ENCODE measurements at regions not wholly inside any gene's neighbourhood (a gene's known extent, or its start where the extent isn't known, plus 50 kb on each side); places are given as distances from the start of the nearest gene placed in this dataset.

DNA sequence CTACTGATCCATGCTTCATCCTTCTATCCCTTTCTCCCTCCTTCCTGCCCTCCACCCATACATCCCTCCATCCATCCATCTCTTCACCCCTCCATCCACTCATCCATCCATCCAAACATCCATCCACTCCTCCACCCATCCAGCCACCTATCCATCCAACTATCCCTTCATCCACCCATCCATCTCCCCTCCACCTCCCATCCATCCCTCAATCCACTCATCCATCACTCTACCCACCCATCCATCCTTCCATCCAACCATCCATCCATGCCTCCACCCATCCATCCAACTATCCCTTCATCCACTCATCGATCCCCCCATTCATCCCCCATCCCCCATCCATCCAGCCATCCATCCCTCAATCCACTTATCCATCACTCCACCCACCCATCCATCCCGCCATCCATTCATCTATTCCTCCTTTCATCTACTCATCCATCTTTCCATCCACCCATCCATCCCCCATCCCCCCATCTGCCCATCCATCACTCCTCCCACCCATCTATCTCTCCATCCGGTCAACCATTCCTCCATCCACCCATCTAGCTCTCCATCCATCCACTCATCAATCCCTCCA is 132.4 kb upstream of the IQSEC1 start:
- H3K4me1 Mint-ChIP-seq (ENCODE audit: low read depth in 2 of 2): peaks cover 0 to 3% of the 10 kb centered on the region in 2 donors
- DNase-seq (ENCODE audit: low spot score) (no peak), ATAC-seq (no peak)
- no peaks in the 10 kb centered on the region for H3K9me3 Mint-ChIP-seq
- H3K4me3 Mint-ChIP-seq: no peak overlapping the region
- H3K36me3 Mint-ChIP-seq: no peaks in the 10 kb centered on the region
- no peak overlapping the region for H3K27ac Mint-ChIP-seq
- peaks cover 43 to 53% of the 10 kb centered on the region in 2 donors for H3K27me3 Mint-ChIP-seq

DNA sequence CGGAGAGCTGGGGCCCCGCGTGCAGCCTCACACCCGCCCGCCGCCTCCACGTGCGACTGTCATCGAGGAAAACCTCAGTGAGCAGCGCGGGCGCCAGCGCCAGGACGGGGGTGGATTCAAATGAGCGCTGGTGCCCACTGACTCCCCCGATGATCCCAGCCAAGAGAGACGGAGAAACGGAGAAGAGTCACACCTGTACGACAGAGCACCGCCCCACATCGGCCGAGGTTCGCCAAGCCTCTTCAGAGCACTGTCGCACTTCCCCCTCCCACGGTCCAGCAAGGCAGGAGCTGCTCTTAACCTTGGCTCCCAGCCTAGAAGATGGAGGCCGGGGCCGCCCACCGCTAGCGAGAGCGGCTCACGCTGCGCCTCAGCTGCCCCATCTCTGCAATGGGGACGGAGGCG is 130.9 kb upstream of the IQSEC1 start:
- ATAC-seq (no peak), DNase-seq (ENCODE audit: low spot score) (no peak)
- Mint-ChIP-seq H3K36me3 (no peaks in the 10 kb centered on the region), H3K27me3 (peaks cover 49 to 65% of the 10 kb centered on the region in 2 donors), H3K4me1 (ENCODE audit: low read depth in 2 of 2) (peaks cover 3 to 4% of the 10 kb centered on the region in 2 donors), H3K4me3 (peak overlapping the region; percentile 36), H3K27ac (no peak overlapping the region), H3K9me3 (no peaks in the 10 kb centered on the region)

DNA sequence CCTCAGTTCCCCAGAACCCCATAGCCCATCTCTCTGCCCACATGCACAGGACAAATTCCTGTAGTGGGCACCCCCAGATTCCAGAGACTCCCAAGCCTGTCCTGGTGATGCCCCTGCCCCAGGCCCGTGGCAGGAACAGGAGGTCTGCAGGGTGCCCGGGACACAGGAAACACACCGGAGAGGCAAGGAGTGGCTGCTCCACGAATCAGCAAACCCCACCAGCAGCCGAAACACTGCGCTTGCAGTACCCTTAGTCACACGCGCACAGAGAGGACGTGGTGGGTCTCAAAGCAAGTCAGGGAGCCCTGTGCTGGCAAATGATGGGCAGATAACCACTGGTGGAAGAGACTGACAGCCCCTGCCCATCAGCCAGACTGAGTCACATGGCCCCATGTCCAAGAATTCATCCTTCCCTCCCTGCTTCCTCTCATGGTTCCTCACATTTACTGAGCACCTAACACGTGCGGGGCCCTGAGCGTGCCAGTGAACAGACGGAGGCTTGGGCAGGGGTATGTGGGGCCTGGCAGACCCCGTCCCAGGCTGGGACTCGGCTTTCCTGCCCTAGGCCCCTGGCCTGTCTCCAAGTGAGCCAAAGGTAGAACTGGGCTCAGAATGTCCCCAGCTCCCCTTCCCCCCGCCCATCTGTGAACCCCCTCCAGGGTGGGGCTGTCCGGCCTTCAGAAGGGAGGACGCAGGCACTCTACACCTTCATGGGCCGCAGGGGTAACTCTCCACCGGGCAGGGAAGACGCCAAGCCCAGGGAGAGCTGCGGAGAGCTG is 130.4 kb upstream of the IQSEC1 start:
- no peaks in the 10 kb centered on the region for H3K9me3 Mint-ChIP-seq
- H3K4me3 Mint-ChIP-seq: no peak overlapping the region
- DNase-seq (ENCODE audit: low spot score) (no peak), ATAC-seq (no peak)
- H3K27ac Mint-ChIP-seq: no peak overlapping the region
- H3K27me3 Mint-ChIP-seq: peaks cover 49 to 65% of the 10 kb centered on the region in 2 donors
- H3K36me3 Mint-ChIP-seq: no peaks in the 10 kb centered on the region
- peaks cover 3 to 4% of the 10 kb centered on the region in 2 donors for H3K4me1 Mint-ChIP-seq (ENCODE audit: low read depth in 2 of 2)

DNA sequence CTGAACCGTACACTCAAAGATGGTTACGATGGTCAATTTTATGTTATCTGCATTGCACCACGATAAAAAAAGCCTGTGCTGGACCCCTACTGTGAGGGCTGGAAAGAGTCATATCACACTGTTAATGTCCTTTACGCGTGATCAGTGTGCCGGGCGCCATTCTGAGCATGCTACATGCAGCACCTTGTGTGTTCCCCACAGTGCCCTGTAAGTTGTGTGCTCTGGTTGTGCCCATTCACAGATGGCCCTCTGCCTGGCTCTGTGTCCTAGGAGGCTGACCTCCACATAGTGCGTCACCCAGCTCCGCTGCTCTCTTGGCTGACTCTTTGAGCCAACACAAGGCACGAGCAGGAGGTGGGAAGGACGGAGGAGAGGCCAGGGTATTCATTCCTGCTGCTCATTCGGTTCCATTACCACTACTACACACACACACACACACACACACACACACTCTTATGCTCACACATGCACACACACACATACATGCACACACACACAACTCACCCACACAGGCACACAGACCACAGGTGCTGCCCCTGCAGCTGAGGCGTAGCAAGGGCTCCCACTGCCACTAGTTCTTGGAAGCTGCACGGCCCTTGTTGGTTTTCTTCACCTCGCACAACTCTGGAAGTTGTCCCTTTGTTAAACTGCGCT is 129.6 kb upstream of the IQSEC1 start:
- H3K9me3 Mint-ChIP-seq: no peaks in the 10 kb centered on the region
- peaks cover 46 to 62% of the 10 kb centered on the region in 2 donors for H3K27me3 Mint-ChIP-seq
- H3K36me3 Mint-ChIP-seq: no peaks in the 10 kb centered on the region
- DNase-seq (ENCODE audit: low spot score): no peak
- H3K4me3 Mint-ChIP-seq: no peak overlapping the region
- no peak overlapping the region for H3K27ac Mint-ChIP-seq
- ATAC-seq: no peak
- peaks cover 3 to 4% of the 10 kb centered on the region in 2 donors for H3K4me1 Mint-ChIP-seq (ENCODE audit: low read depth in 2 of 2)

DNA sequence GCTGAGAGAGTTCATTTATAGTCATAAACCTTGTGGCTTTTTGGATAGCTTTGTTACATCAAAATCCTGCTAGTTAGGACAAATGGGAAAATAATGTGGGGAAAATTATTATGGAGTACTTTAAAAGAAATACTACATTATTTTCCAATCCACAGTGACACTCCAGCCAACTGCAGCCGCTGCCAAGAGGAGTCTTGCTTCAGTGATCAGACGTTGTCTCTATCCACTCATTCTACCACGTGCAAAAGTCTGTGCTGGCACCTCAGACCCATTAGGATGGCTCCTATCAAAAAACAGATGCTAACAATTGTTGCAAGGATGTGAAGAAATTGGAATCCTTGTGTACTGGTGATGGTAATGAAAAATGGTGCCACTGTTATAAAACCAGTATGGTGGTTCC is 128.6 kb upstream of the IQSEC1 start:
- DNase-seq (ENCODE audit: low spot score): no peak
- Mint-ChIP-seq H3K27me3 (peaks cover 39 to 54% of the 10 kb centered on the region in 2 donors), H3K36me3 (no peaks in the 10 kb centered on the region), H3K27ac (no peak overlapping the region), H3K9me3 (no peaks in the 10 kb centered on the region), H3K4me3 (no peak overlapping the region), H3K4me1 (ENCODE audit: low read depth in 2 of 2) (peaks cover 3 to 4% of the 10 kb centered on the region in 2 donors)
- ATAC-seq: no peak

DNA sequence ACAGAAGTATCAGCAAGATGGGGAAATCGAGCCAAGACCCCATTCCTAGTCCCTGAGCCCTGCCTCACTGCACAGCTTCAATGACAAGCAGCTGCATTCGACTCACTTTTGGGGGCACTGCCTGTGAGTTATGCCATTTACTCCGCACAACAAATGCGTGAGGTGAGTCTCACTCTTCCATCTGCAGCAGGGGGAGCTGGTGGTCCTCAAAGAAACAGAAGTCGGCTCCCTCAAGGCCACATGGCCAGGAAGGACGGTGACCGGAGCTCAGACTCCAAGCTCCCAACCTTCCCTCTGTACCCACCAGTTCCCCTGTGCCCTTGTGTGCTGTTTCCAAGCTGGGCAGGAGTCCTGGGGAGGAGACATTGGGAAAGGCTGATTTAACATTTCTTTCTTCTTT is 127.7 kb upstream of the IQSEC1 start:
- no peak overlapping the region for H3K4me3 Mint-ChIP-seq
- DNase-seq (ENCODE audit: low spot score) (no peak), ATAC-seq (no peak)
- no peak overlapping the region for H3K27ac Mint-ChIP-seq
- H3K36me3 Mint-ChIP-seq: no peaks in the 10 kb centered on the region
- peaks cover 32 to 48% of the 10 kb centered on the region in 2 donors for H3K27me3 Mint-ChIP-seq
- no peaks in the 10 kb centered on the region for H3K9me3 Mint-ChIP-seq
- peaks cover 3 to 4% of the 10 kb centered on the region in 2 donors for H3K4me1 Mint-ChIP-seq (ENCODE audit: low read depth in 2 of 2)

DNA sequence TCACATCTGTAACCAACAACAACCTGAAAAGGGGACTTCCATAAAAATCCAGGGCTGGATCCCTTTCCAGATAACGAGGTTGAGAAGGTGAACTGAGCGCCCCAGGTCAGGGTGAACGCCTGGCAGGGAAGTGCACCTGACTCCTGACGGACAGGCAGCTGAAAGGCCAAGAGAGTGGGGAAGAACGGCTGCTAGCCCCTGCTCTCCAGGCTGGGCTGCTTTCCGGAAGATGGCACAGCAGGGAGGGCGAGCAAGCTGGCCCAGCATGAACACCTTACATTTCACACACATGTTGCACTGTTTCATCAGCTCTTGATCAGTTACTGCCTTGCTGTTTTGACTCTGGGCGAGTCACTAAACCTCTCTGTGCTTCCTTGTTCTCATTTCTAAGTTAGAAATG is 127.2 kb upstream of the IQSEC1 start:
- DNase-seq (ENCODE audit: low spot score) (no peak), ATAC-seq (no peak)
- H3K4me3 Mint-ChIP-seq: no peak overlapping the region
- H3K36me3 Mint-ChIP-seq: no peaks in the 10 kb centered on the region
- peaks cover 27 to 44% of the 10 kb centered on the region in 2 donors for H3K27me3 Mint-ChIP-seq
- no peaks in the 10 kb centered on the region for H3K9me3 Mint-ChIP-seq
- no peak overlapping the region for H3K27ac Mint-ChIP-seq
- H3K4me1 Mint-ChIP-seq (ENCODE audit: low read depth in 2 of 2): peaks cover 3 to 4% of the 10 kb centered on the region in 2 donors

DNA sequence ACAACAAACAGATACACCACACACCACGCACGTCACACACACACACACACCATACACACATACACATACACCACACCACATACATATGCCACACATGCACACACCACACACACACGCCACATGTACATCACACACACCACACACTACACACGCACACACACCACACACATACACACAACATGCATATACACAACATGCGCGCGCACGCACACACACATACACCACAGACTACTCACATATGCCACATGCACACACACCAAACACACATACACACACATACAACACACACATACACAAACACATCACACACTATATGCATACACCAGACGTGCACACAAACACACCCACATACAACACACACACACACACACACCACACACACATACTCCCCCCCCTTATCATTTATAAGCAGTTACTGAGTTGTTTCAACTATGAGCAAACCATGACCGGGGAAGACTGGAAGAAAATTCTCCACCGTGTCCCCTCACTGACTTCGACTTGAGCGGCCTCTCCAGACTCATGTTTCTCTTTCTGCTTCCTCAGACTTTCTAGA is 126.7 kb upstream of the IQSEC1 start:
- DNase-seq (ENCODE audit: low spot score) (no peak), ATAC-seq (no peak)
- H3K36me3 Mint-ChIP-seq: no peaks in the 10 kb centered on the region
- peaks cover 24 to 43% of the 10 kb centered on the region in 2 donors for H3K27me3 Mint-ChIP-seq
- H3K4me1 Mint-ChIP-seq (ENCODE audit: low read depth in 2 of 2): peaks cover 3 to 4% of the 10 kb centered on the region in 2 donors
- no peak overlapping the region for H3K4me3 Mint-ChIP-seq
- H3K9me3 Mint-ChIP-seq: no peaks in the 10 kb centered on the region
- no peak overlapping the region for H3K27ac Mint-ChIP-seq

DNA sequence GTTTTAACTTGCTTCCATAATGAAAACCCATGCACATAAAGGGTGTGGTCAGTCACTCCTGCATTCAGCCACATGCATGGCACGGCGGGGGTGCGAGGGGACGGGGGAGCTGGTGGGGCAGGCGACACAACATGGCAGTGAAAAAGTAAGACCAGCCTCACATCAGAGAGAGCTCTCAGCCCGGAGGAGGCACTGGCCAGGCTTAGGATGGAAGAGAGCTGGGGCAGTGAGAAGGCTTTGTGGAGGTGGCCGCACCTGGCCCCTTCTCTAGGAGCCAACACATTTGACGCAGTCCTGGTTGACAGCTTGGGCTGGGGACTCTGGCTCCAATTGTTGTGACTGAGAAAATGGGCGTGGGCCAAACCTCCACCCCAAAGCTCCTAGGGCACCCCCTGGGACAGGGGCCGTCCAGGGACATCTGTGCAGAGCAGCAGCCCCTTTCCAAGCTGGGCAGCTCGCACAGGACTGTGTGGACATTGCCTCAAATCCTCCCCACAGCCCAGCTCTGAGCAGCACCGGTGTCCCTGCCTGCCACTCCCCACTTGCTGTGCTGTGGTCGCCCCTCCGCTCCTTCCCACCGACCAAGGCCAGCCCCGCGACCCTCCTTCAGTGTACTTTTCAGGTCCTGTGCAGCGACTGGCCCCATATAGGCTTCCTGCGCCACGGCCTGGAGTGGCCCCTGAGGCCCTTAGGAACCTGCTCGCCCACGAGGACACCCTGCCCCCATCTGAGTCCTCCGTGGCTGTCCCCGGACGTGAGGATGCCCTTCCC is 126.0 kb upstream of the IQSEC1 start:
- ATAC-seq: no peak
- H3K27ac Mint-ChIP-seq: no peak overlapping the region
- H3K9me3 Mint-ChIP-seq: no peaks in the 10 kb centered on the region
- H3K4me3 Mint-ChIP-seq: no peak overlapping the region
- no peaks in the 10 kb centered on the region for H3K36me3 Mint-ChIP-seq
- H3K4me1 Mint-ChIP-seq (ENCODE audit: low read depth in 2 of 2): peaks cover 0 to 4% of the 10 kb centered on the region in 2 donors
- H3K27me3 Mint-ChIP-seq: peaks cover 24 to 38% of the 10 kb centered on the region in 2 donors
- DNase-seq (ENCODE audit: low spot score): no peak

DNA sequence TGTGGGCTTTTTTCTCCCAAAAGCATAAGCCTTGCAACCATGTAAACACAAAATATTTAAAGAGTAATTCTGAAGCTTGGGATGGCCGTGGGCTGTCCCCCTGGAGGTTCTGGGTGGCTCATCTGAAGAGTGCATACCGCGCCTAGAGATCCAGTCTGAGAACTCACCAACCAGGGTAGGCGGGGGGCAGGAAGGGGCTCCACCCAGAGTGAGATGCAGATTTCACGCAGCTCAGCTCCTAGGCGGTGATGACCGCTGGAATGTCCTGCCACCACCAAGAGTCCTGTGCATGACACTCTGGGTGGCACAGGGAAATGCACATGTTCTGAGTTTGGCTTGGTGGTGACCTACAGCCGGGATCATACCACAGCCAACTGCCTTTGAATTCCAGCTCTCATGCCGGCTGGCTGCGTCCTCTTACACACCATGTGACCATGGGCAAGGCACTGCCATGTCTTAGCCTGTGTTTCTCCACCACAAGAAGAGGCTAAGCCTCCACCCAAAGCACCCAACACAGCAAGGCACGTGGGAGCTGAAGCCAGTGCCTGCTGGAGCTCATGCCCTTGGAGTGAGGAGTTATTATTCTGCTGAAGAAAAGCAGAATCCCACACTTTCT is 125.1 kb upstream of the IQSEC1 start:
- H3K4me1 Mint-ChIP-seq (ENCODE audit: low read depth in 2 of 2): peaks cover 0 to 4% of the 10 kb centered on the region in 2 donors
- no peak for DNase-seq (ENCODE audit: low spot score)
- no peaks in the 10 kb centered on the region for H3K9me3 Mint-ChIP-seq
- H3K4me3 Mint-ChIP-seq: no peak overlapping the region
- no peak overlapping the region for H3K27ac Mint-ChIP-seq
- ATAC-seq: no peak
- H3K36me3 Mint-ChIP-seq: no peaks in the 10 kb centered on the region
- peaks cover 27 to 37% of the 10 kb centered on the region in 2 donors for H3K27me3 Mint-ChIP-seq

DNA sequence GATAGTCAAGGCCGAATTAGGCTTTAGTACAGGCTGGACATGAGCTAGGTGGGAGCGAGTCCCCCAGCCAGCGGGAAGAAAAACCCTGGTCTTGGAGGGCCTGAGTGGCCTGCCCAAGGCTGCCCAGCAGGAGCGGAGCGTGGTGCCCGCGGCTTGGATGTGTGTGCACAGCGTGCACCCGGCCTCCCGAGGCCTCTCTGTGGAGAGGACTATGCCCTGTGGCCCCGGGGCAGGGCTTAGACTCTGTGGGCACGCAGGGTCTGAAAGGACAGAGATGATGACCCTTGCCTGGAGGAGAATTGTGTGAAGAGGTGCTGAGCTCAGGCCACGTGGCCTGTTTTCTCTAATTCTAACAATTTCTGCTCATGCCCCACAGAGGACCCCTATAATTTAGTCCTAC is 124.6 kb upstream of the IQSEC1 start:
- DNase-seq (ENCODE audit: low spot score): no peak
- H3K4me1 Mint-ChIP-seq (ENCODE audit: low read depth in 2 of 2): peaks cover 0 to 4% of the 10 kb centered on the region in 2 donors
- H3K9me3 Mint-ChIP-seq: no peaks in the 10 kb centered on the region
- H3K27ac Mint-ChIP-seq: no peak overlapping the region
- H3K4me3 Mint-ChIP-seq: no peak overlapping the region
- H3K36me3 Mint-ChIP-seq: no peaks in the 10 kb centered on the region
- peaks cover 22 to 31% of the 10 kb centered on the region in 2 donors for H3K27me3 Mint-ChIP-seq
- ATAC-seq: no peak

DNA sequence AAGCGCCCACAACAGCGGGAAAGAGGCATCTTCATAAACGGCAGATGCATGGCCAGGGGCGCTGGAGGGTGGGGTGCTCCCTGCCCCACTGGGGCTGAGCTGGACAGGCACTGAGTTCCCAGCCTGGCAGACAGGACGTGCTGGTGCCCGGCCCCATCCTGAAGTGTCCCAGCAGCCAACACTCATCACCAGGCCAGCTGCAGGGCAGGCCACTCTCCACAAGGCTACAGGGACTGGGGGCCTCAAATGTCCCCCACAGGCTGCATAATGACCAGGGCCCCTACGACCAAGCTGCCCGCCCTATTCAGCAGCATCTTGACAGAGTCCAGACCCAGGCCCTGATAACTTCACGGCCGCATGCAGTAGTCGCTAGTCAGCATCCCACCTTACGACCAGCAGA is 124.1 kb upstream of the IQSEC1 start:
- H3K27me3 Mint-ChIP-seq: peaks cover 18 to 26% of the 10 kb centered on the region in 2 donors
- no peak overlapping the region for H3K27ac Mint-ChIP-seq
- ATAC-seq (no peak), DNase-seq (ENCODE audit: low spot score) (no peak)
- peaks cover 0 to 4% of the 10 kb centered on the region in 2 donors for H3K4me1 Mint-ChIP-seq (ENCODE audit: low read depth in 2 of 2)
- H3K9me3 Mint-ChIP-seq: no peaks in the 10 kb centered on the region
- no peak overlapping the region for H3K4me3 Mint-ChIP-seq
- no peaks in the 10 kb centered on the region for H3K36me3 Mint-ChIP-seq

DNA sequence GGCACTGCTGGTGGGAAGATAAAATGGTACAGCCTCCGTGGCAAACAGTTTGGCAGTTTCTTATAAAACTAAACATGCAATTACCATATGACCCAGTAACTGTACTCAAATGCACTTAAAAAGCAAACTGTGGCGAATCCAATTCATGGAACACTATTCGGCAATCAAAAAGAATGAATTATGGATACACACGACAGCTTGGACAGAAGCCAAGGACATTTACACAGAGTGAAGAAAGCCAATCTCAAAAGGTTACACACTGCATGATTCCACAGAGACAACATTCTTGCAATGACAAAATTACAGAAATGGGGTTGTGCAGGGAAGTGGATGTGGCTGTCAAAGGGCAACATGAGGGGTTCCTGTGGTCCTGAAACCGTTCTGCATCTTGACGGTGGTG is 122.1 kb upstream of the IQSEC1 start:
- H3K4me1 Mint-ChIP-seq (ENCODE audit: low read depth in 2 of 2): peaks cover 0 to 8% of the 10 kb centered on the region in 2 donors
- peaks cover 15 to 17% of the 10 kb centered on the region in 2 donors for H3K27me3 Mint-ChIP-seq
- H3K4me3 Mint-ChIP-seq: no peak overlapping the region
- DNase-seq (ENCODE audit: low spot score): no peak
- no peak overlapping the region for H3K27ac Mint-ChIP-seq
- H3K36me3 Mint-ChIP-seq: no peaks in the 10 kb centered on the region
- ATAC-seq: no peak
- H3K9me3 Mint-ChIP-seq: no peaks in the 10 kb centered on the region
